Thoracic aorta (tissue), 2 donors: ENCODE measurements at regions not wholly inside any gene's neighbourhood (a gene's known extent, or its start where the extent isn't known, plus 50 kb on each side); places are given as distances from the start of the nearest gene placed in this dataset.

ENCODE experiments used
- ATAC-seq: fragments of 150-250 bp; one replicate; pipeline ENCODE4 v1.8.0; 2017; ENCODE audit warnings: low read depth; ENCODE audit not compliant: insufficient number of reproducible peaks, low FRiP score
- DNase-seq: peaks from one replicate; pipeline ENCODE4 v3.0.0-alpha.2; 2020; ENCODE audit warnings: low spot score
- H3K27ac ChIP-seq, 2 donors: fragments of 200-600 bp; sonication (generic); 1 replicate in 1 of 2; 2 replicates in 1 of 2; pipeline ENCODE4 v1.5.1; 2016; ENCODE audit warnings: mild to moderate bottlenecking in 2 of 2, moderate library complexity in 2 of 2
- H3K27me3 ChIP-seq: fragments of 200-600 bp; sonication (generic); replicated peaks from 2 replicates; pipeline ENCODE4 v1.6.0; 2016; ENCODE audit warnings: mild to moderate bottlenecking; ENCODE audit not compliant: insufficient read depth
- H3K36me3 ChIP-seq: fragments of 200-600 bp; sonication (generic); one replicate; pipeline ENCODE4 v1.5.1; 2016
- H3K4me1 ChIP-seq, 2 donors: fragments of 200-600 bp; sonication (generic); 1 replicate in 1 of 2; 2 replicates in 1 of 2; pipeline versions ENCODE4 v1.5.1 to v1.6.0; 2016; ENCODE audit warnings: low read depth in 2 of 2, mild to moderate bottlenecking in 1 of 2; ENCODE audit not compliant: control insufficient read depth in 1 of 2
- H3K4me3 ChIP-seq: fragments of 200-600 bp; sonication (generic); 2 replicates; pipeline ENCODE4 v1.5.1; 2016; ENCODE audit warnings: mild to moderate bottlenecking
- H3K9me3 ChIP-seq: fragments of 200-600 bp; sonication (generic); 2 replicates; pipeline ENCODE4 v1.5.1; 2016
- TF ChIP-seq, protein P1 (sequence below): fragments of 200-600 bp; sonication (generic); IDR thresholded peaks from one replicate; pipeline ENCODE4 v1.5.1; 2019; ENCODE audit warnings: antibody characterized with exemption

DNA sequence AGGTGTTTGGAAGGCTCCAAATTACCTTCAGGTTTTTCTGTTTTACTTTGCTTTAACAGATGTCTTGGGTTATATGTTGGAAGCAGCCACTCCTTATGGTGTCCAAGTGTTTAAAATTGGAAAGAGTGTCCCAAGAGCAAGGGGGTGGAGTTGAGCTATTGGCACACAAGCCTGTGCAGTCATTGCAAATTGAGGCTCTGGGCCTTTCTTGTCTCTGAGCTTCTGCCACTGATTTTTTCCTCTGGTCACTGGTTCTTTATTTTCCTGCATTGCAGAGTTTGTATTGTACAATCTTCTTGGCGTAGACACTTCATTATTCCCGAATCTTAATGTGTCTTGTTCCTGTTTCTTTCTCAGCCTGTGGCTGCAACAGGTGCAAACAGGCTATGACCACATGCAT is 598.8 kb downstream of the RNF144B start:
- Histone ChIP-seq H3K9me3 (no peaks in the 10 kb centered on the region), H3K4me3 (no peak overlapping the region), H3K27ac (no peak overlapping the region), H3K27me3 (no peaks in the 10 kb centered on the region), H3K36me3 (no peaks in the 10 kb centered on the region), H3K4me1 (no peaks in the 10 kb centered on the region)
- DNase-seq (no peak), ATAC-seq (no peak)
- TF ChIP-seq, protein P1, sequence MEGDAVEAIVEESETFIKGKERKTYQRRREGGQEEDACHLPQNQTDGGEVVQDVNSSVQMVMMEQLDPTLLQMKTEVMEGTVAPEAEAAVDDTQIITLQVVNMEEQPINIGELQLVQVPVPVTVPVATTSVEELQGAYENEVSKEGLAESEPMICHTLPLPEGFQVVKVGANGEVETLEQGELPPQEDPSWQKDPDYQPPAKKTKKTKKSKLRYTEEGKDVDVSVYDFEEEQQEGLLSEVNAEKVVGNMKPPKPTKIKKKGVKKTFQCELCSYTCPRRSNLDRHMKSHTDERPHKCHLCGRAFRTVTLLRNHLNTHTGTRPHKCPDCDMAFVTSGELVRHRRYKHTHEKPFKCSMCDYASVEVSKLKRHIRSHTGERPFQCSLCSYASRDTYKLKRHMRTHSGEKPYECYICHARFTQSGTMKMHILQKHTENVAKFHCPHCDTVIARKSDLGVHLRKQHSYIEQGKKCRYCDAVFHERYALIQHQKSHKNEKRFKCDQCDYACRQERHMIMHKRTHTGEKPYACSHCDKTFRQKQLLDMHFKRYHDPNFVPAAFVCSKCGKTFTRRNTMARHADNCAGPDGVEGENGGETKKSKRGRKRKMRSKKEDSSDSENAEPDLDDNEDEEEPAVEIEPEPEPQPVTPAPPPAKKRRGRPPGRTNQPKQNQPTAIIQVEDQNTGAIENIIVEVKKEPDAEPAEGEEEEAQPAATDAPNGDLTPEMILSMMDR: no peak

DNA sequence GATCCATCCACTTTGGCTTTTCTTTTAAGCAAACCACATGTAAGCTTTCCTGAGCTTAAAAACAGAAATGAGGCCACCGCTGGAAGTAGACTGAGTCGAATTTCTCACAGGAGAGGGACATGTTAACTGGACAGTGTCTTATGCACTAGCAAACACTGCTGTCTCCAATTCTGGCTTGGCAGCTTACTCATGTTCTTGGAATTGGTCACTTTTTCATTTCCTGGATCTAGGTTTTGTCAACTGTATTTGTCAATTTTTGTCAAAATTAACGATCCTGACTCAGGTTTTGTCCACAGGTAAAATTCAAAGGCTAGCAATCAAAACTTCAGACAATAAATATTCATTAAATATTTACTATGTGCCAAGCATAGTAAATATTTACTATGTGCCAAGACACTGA is 601.5 kb downstream of the RNF144B start:
- H3K36me3 ChIP-seq: no peaks in the 10 kb centered on the region
- no peak overlapping the region for H3K27ac ChIP-seq
- TF ChIP-seq, protein P1: no peak
- H3K9me3 ChIP-seq: no peaks in the 10 kb centered on the region
- H3K4me3 ChIP-seq: no peak overlapping the region
- no peaks in the 10 kb centered on the region for H3K27me3 ChIP-seq
- ATAC-seq (no peak), DNase-seq (no peak)
- no peaks in the 10 kb centered on the region for H3K4me1 ChIP-seq

DNA sequence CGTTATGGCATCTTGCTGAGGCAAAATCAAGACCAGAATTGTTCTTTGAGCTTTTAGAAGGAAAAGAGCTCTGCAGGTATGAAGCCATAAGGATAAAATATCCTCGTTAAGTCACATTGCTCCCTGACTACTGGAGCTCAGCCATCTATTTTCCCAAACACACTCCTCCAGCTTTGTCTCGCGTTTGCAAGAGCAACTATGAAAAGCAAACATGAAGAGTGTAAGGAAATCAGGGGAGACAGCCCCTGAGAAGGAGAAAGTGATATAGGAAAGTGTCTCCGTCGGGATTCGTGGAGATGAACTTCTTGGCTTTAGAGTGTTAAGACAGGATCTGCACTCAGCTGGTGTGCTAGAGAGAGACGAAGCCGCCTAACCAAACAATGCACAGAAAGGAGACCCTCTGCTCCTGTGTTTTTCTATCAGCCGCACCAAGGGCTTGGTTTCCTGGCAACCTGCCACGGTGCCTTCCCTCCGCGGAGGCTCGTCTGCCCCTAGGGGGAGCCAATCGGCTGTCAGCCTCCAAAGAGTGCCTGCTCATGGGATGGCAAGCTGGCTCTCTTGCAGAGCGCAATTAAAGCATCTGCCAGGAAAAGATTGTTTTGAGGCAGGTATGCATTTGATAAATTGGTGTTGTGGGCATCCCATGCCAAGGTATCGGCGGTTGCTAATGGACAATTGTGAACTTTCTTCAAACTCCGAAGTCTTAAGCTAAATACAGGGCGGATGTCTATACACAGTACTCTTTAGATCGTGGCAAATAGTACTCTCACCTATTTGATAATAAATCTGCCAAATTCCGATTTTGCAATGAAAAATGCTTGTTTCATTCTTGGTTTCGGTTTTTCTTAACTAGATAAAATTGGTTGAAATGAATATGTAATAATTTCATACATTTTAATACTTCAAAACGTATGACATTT is 603.2 kb downstream of the RNF144B start:
- TF ChIP-seq, protein P1: peak; percentile 27
- DNase-seq (no peak), ATAC-seq (no peak)
- H3K36me3 ChIP-seq: no peaks in the 10 kb centered on the region
- no peaks in the 10 kb centered on the region for H3K9me3 ChIP-seq
- H3K4me3 ChIP-seq: no peak overlapping the region
- H3K27me3 ChIP-seq: no peaks in the 10 kb centered on the region
- no peaks in the 10 kb centered on the region for H3K4me1 ChIP-seq
- no peak overlapping the region for H3K27ac ChIP-seq

- ATAC-seq (no peak), DNase-seq (no peak)
- TF ChIP-seq, protein P1: peak; percentile 39
- peaks cover 4% of the 10 kb centered on the region for H3K9me3 ChIP-seq
- no peaks in the 10 kb centered on the region for H3K27me3 ChIP-seq
- no peak overlapping the region for H3K27ac ChIP-seq
- H3K4me1 ChIP-seq: no peaks in the 10 kb centered on the region
- H3K36me3 ChIP-seq: no peaks in the 10 kb centered on the region
- no peak overlapping the region for H3K4me3 ChIP-seq
Observed at GRCh38 chr6:18997375-18997826, 610.3 kb downstream of the RNF144B start.

DNA sequence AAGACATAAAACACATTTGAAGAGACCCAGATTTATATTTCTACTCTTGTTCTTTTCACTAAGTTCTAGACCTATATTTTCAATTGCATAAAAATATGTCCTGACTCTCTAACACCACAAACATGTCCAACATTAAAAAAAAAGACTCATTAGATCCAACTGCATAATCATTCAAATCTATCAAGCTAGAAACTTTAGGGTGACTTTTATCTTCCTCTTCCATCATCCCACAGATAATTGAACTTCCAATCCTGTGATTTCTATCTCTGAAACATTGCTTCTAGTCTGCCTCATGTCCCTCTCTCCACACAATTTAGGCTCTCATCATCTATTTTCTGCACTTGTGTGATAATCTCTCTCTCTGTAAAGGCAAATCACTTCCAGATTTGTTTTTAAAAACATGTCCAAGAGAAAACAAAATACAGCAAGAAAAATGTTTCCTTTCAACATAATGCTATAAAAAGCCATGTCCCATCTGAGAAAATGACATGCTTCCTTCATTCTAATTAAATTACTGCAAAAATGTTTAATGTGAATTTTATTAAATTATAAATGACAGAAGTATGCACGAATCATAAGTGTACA is 615.9 kb downstream of the RNF144B start:
- DNase-seq: no peak
- no peaks in the 10 kb centered on the region for H3K4me1 ChIP-seq
- H3K36me3 ChIP-seq: no peaks in the 10 kb centered on the region
- TF ChIP-seq, protein P1: no peak
- H3K27ac ChIP-seq: no peak overlapping the region
- H3K27me3 ChIP-seq: no peaks in the 10 kb centered on the region
- no peak overlapping the region for H3K4me3 ChIP-seq
- no peak for ATAC-seq
- no peaks in the 10 kb centered on the region for H3K9me3 ChIP-seq
